Neural progenitor cell (in vitro differentiated cells): ENCODE measurements at regions not wholly inside any gene's neighbourhood (a gene's known extent, or its start where the extent isn't known, plus 50 kb on each side); places are given as distances from the start of the nearest gene placed in this dataset.
A peak's percentile ranks its signal among the peaks of the same experiment; 100 is the strongest.

ENCODE experiments used
- DNase-seq: peaks from one replicate; pipeline ENCODE4 v3.0.0-alpha.2; 2016; ENCODE audit warnings: low spot score
- H2AFZ ChIP-seq: fragments of 200-600 bp; sonication (generic); replicated peaks from 2 replicates; pipeline ENCODE4 v1.6.1; 2016; ENCODE audit warnings: antibody characterized with exemption
- H3F3A ChIP-seq: fragments of 200-600 bp; sonication (generic); 2 replicates; pipeline ENCODE4 v1.6.1; 2016; ENCODE audit warnings: antibody characterized with exemption, low read depth
- H3K27ac ChIP-seq: fragments of 200-600 bp; sonication (generic); 2 replicates; pipeline ENCODE4 v1.5.1; 2016; ENCODE audit warnings: mild to moderate bottlenecking
- H3K27me3 ChIP-seq: fragments of 200-600 bp; sonication (generic); 2 replicates; pipeline ENCODE4 v1.6.1; 2016; ENCODE audit warnings: mild to moderate bottlenecking, moderate library complexity
- H3K36me3 ChIP-seq: fragments of 200-600 bp; sonication (generic); 2 replicates; pipeline ENCODE4 v1.5.1; 2016
- H3K4me1 ChIP-seq: fragments of 200-600 bp; sonication (generic); 2 replicates; pipeline ENCODE4 v1.6.1; 2016; ENCODE audit warnings: mixed run types
- H3K4me2 ChIP-seq: fragments of 200-600 bp; sonication (generic); 2 replicates; pipeline ENCODE4 v1.6.1; 2016
- H3K4me3 ChIP-seq: fragments of 200-600 bp; sonication (generic); 2 replicates; pipeline ENCODE4 v1.5.1; 2016
- H3K79me2 ChIP-seq: fragments of 200-600 bp; sonication (generic); 2 replicates; pipeline ENCODE4 v1.6.1; 2016; ENCODE audit warnings: low read depth
- H3K9ac ChIP-seq: fragments of 200-600 bp; sonication (generic); 2 replicates; pipeline ENCODE4 v1.6.1; 2016
- H3K9me3 ChIP-seq: fragments of 200-600 bp; sonication (generic); 2 replicates; pipeline ENCODE4 v1.5.1; 2016; ENCODE audit warnings: low read depth
- H4K20me1 ChIP-seq: fragments of 200-600 bp; sonication (generic); 2 replicates; pipeline ENCODE4 v1.6.1; 2016; ENCODE audit warnings: low read depth
- H3K27ac Mint-ChIP-seq: 3 replicates; pipeline ENCODE4 v1.8.0; 2021; ENCODE audit warnings: mixed read lengths
- H3K27me3 Mint-ChIP-seq: 2 replicates; pipeline ENCODE4 v1.8.0; 2022; ENCODE audit warnings: low read depth, mild to moderate bottlenecking, inconsistent platforms, moderate library complexity, mixed read lengths; ENCODE audit not compliant: insufficient read depth
- H3K36me3 Mint-ChIP-seq: 3 replicates; pipeline ENCODE4 v1.8.0; 2021; ENCODE audit warnings: mixed read lengths
- H3K4me1 Mint-ChIP-seq: 3 replicates; pipeline ENCODE4 v1.8.0; 2021; ENCODE audit warnings: mixed read lengths
- H3K4me3 Mint-ChIP-seq: 3 replicates; pipeline ENCODE4 v1.8.0; 2021; ENCODE audit warnings: mild to moderate bottlenecking, moderate library complexity, mixed read lengths
- H3K9me3 Mint-ChIP-seq: 3 replicates; pipeline ENCODE4 v1.8.0; 2020; ENCODE audit warnings: mixed read lengths
- EZH2 ChIP-seq: fragments of 200-600 bp; sonication (generic); IDR thresholded peaks from 2 replicates; pipeline ENCODE4 v1.6.1; 2017; ENCODE audit warnings: antibody characterized with exemption, mild to moderate bottlenecking, moderate library complexity
- EZH2phosphoT487 ChIP-seq: fragments of 200-600 bp; sonication (generic); IDR thresholded peaks from 2 replicates; pipeline ENCODE4 v1.6.1; 2017; ENCODE audit warnings: antibody characterized with exemption
- TF ChIP-seq, protein P1 (sequence below): fragments of 200-600 bp; sonication (generic); IDR thresholded peaks from 2 replicates; pipeline ENCODE4 v1.5.1; 2017; ENCODE audit warnings: antibody characterized with exemption, mild to moderate bottlenecking

DNA sequence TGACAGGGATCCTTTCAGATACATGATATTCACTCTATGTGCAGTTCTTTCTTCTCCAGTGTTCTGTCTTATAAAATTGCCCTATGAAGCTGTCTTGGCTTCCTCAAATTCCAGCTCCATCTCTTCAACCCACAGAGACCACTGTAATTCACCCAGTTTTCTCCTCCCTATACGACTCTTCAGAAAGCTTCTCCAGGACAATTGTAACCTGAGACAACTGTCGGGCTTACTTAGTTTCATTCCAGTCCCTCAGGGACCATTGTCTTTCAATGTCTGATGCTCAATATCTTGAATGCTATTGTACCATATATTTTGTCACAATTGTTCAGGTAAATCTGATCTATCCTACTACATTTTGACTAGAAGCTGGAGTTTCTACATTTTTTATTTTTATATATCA is 345.3 kb downstream of the RPL10L start:
- Histone ChIP-seq H3K27me3 (no peaks in the 10 kb centered on the region), H3K36me3 (no peaks in the 10 kb centered on the region), H2AFZ (no peak overlapping the region), H3K27ac (no peak overlapping the region), H3K9ac (no peak overlapping the region), H3K9me3 (no peaks in the 10 kb centered on the region), H4K20me1 (no peaks in the 10 kb centered on the region), H3K4me1 (peaks cover 10% of the 10 kb centered on the region), H3K4me2 (peak overlapping the region; percentile 5), H3K79me2 (no peaks in the 10 kb centered on the region), H3F3A (no peaks in the 10 kb centered on the region), H3K4me3 (no peak overlapping the region)
- H3K4me1 Mint-ChIP-seq = peaks cover 3% of the 10 kb centered on the region
- no peaks in the 10 kb centered on the region for H3K9me3 Mint-ChIP-seq
- peak; percentile 56 for DNase-seq
- no peaks in the 10 kb centered on the region for H3K36me3 Mint-ChIP-seq
- no peaks in the 10 kb centered on the region for H3K27me3 Mint-ChIP-seq
- H3K27ac Mint-ChIP-seq = no peak overlapping the region
- no peak for TF ChIP-seq EZH2
- no peak for TF ChIP-seq EZH2phosphoT487
- TF ChIP-seq, protein P1, sequence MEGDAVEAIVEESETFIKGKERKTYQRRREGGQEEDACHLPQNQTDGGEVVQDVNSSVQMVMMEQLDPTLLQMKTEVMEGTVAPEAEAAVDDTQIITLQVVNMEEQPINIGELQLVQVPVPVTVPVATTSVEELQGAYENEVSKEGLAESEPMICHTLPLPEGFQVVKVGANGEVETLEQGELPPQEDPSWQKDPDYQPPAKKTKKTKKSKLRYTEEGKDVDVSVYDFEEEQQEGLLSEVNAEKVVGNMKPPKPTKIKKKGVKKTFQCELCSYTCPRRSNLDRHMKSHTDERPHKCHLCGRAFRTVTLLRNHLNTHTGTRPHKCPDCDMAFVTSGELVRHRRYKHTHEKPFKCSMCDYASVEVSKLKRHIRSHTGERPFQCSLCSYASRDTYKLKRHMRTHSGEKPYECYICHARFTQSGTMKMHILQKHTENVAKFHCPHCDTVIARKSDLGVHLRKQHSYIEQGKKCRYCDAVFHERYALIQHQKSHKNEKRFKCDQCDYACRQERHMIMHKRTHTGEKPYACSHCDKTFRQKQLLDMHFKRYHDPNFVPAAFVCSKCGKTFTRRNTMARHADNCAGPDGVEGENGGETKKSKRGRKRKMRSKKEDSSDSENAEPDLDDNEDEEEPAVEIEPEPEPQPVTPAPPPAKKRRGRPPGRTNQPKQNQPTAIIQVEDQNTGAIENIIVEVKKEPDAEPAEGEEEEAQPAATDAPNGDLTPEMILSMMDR = no peak
- H3K4me3 Mint-ChIP-seq = no peak overlapping the region

DNA sequence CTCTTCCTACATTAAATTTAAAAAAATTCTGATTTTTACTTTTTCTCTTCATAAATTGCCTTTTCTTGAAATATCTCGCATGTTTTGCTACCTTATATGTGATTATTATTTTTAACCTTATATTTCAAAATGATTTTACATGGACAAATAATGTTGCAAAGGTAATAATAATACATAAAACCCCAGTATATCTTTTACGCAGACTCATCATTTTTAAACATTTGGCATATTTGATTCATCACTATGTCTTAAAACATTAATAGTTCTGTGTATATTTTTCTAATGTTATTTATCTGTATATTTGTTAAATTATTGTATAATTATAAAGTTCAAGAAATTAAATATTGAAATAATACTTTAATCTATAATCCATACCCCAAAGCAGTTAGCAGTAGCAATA is 350.8 kb downstream of the RPL10L start:
- DNase-seq = no peak
- Histone ChIP-seq H2AFZ (no peak overlapping the region), H3K4me3 (no peak overlapping the region), H3F3A (no peaks in the 10 kb centered on the region), H3K4me1 (peaks cover 1% of the 10 kb centered on the region), H3K4me2 (no peak overlapping the region), H3K79me2 (no peaks in the 10 kb centered on the region), H4K20me1 (no peaks in the 10 kb centered on the region), H3K27me3 (no peaks in the 10 kb centered on the region), H3K9ac (no peak overlapping the region), H3K36me3 (no peaks in the 10 kb centered on the region), H3K27ac (no peak overlapping the region), H3K9me3 (no peaks in the 10 kb centered on the region)
- no peaks in the 10 kb centered on the region for H3K27me3 Mint-ChIP-seq
- no peaks in the 10 kb centered on the region for H3K4me1 Mint-ChIP-seq
- H3K27ac Mint-ChIP-seq = no peak overlapping the region
- H3K9me3 Mint-ChIP-seq = no peaks in the 10 kb centered on the region
- TF ChIP-seq, protein P1 = no peak
- TF ChIP-seq EZH2phosphoT487 (no peak), EZH2 (no peak)
- no peaks in the 10 kb centered on the region for H3K36me3 Mint-ChIP-seq
- no peak overlapping the region for H3K4me3 Mint-ChIP-seq

DNA sequence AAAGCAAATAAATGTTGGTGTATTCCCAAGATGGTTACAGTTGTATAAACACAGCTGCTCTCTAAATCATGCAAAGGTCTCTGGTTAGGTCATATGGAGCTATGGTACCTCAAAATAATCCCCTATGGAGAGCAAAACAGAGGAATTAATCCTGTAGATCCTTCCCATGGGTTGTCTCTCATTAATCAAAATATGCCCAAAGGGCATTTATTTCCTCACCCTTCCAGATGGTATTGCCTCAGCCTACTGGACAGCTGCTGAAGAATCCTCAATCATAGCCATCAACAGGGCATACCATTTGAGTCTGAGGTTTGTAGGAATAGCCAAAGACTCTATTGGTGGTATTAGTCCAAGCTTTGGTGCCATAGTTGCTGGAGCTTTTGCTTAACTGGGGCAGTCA is 360.9 kb downstream of the RPL10L start:
- Histone ChIP-seq H3K9me3 (no peaks in the 10 kb centered on the region), H3F3A (no peaks in the 10 kb centered on the region), H4K20me1 (no peaks in the 10 kb centered on the region), H3K4me1 (no peaks in the 10 kb centered on the region), H3K9ac (no peak overlapping the region), H3K36me3 (no peaks in the 10 kb centered on the region), H3K27me3 (no peaks in the 10 kb centered on the region), H3K4me3 (no peak overlapping the region), H2AFZ (no peak overlapping the region), H3K4me2 (no peak overlapping the region), H3K27ac (no peak overlapping the region), H3K79me2 (no peaks in the 10 kb centered on the region)
- Mint-ChIP-seq H3K27ac (no peak overlapping the region), H3K36me3 (no peaks in the 10 kb centered on the region), H3K27me3 (no peaks in the 10 kb centered on the region), H3K4me1 (no peaks in the 10 kb centered on the region), H3K9me3 (no peaks in the 10 kb centered on the region), H3K4me3 (no peak overlapping the region)
- DNase-seq = no peak
- TF ChIP-seq EZH2phosphoT487 (no peak), EZH2 (no peak)
- TF ChIP-seq, protein P1 = no peak

DNA sequence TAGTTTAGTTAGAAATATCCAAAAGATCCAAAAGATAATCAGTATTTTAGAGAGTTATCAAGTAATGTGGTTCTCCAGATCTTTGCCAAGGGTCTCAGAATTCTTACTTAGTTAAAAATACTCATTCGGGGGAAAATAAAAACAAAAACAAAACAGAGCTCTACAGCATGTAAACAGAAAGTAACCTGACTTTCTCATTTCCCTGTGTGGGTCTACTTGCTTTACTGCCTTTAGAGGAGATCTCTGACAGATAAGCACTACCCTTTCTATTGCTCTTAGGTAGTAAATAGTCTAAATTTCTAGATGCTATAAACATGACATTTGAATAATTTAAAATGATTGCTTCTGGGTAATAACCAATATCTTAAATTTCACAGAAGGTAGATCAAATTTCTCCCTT is 371.8 kb downstream of the RPL10L start:
- Histone ChIP-seq H3F3A (no peaks in the 10 kb centered on the region), H3K36me3 (no peaks in the 10 kb centered on the region), H3K4me1 (no peaks in the 10 kb centered on the region), H4K20me1 (no peaks in the 10 kb centered on the region), H3K4me2 (no peak overlapping the region), H3K27ac (no peak overlapping the region), H3K9me3 (no peaks in the 10 kb centered on the region), H3K4me3 (no peak overlapping the region), H3K79me2 (no peaks in the 10 kb centered on the region), H3K9ac (no peak overlapping the region), H2AFZ (no peak overlapping the region), H3K27me3 (no peaks in the 10 kb centered on the region)
- no peaks in the 10 kb centered on the region for H3K27me3 Mint-ChIP-seq
- H3K9me3 Mint-ChIP-seq = peaks cover 2% of the 10 kb centered on the region
- no peak overlapping the region for H3K27ac Mint-ChIP-seq
- DNase-seq = no peak
- H3K36me3 Mint-ChIP-seq = no peaks in the 10 kb centered on the region
- H3K4me3 Mint-ChIP-seq = no peak overlapping the region
- H3K4me1 Mint-ChIP-seq = no peaks in the 10 kb centered on the region
- TF ChIP-seq, protein P1 = no peak
- TF ChIP-seq EZH2phosphoT487 (no peak), EZH2 (no peak)
